ENCODE measurements at regions not wholly inside any gene's neighbourhood (a gene's known extent, or its start where the extent isn't known, plus 50 kb on each side); places are given as distances from the start of the nearest gene placed in this dataset.

DNA sequence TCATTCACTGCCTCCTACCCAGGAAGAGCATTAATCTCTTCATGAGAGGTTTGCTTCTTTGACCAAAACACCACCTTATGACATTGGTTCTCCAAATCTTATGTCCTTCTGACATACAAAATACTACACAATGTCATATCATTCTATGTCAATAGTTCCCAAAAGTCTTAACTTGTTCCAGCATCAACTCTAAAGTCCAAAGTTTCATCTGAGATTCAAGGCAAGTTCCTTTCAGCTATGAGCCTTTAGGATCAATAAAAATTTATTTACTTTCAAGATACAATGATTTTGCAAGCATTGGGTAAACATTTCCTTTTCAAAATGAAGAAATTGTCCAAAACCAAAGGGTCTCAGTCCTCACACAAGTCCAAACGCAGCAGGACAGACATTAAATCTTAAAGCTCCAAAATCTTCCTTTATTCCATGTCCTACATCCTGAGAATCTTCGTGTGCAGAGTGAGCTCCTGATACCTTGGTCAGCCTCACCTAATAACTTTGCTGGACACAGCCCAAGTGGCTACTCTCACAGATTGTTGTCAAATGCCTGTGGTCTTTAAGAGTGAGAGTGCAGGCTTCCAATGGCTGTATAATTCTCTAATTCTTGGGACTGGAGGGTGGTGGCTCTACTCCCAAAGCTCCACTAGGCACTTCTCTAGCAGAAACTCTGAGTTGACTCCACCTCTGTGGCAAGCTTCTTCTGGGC lies 1668.2 kb downstream of the HACE1 start:
- no peak overlapping the region for H3K23ac ChIP-seq (ENCODE audit: insufficient read length)
- DNase-seq (ENCODE audit: low read depth in 1 of 2, low spot score in 2 of 2) (no peak), FAIRE-seq (no peak)
- TF ChIP-seq EP300 (IDR thresholded peaks at IDR 0.05; ENCODE audit: borderline replicate concordance in 1 of 2, low read depth in 2 of 2, low read length in 2 of 2) (no peak), TEAD4 (IDR thresholded peaks at IDR 0.05; ENCODE audit: low read depth, low read length) (no peak), BCL11A (IDR thresholded peaks at IDR 0.05; ENCODE audit: low read depth in 2 of 2, low read length in 2 of 2) (no peak), YY1 (IDR thresholded peaks at IDR 0.05; ENCODE audit: low read depth, low read length) (no peak), SIRT6 (IDR thresholded peaks at IDR 0.05; ENCODE audit: low read length) (no peak), RBBP5 (IDR thresholded peaks at IDR 0.05; ENCODE audit: borderline replicate concordance, low read depth, low read length) (no peak), RNF2 (IDR thresholded peaks at IDR 0.05; ENCODE audit: borderline replicate concordance, low read depth, low read length, missing control alignments, poor library complexity, severe bottlenecking) (no peak), CBX8 (IDR thresholded peaks at IDR 0.05; ENCODE audit: borderline replicate concordance, low read depth, low read length) (no peak)
- no peak overlapping the region for H2BK12ac ChIP-seq (ENCODE audit: low read depth, low read length)
- H3K23me2 ChIP-seq (ENCODE audit: low read depth, low read length): no peaks in the 10 kb centered on the region
- no peak overlapping the region for H2BK20ac ChIP-seq (ENCODE audit: low read length)
- ChIA-PET CTCF (ENCODE audit: partially characterized antibody) (interaction anchor here (0.7 kb wide), 1 partner anchor 392 kb away, joined by 3 read pairs; no protein-coding TSS in a partner anchor), POLR2A (ENCODE audit: partially characterized antibody) (no interaction called here)
- H3K4ac ChIP-seq (replicated peaks; ENCODE audit: insufficient read length, low read depth, low read length): no peak overlapping the region
- H2BK5ac ChIP-seq (ENCODE audit: low read depth, low read length): no peak overlapping the region
- no peak overlapping the region for H4K8ac ChIP-seq (ENCODE audit: extremely low read depth, insufficient read depth, low read length)
- H3K27me3 ChIP-seq (replicated peaks in 1 of 4; ENCODE audit: control insufficient read depth in 3 of 4, extremely low read depth in 1 of 4, insufficient read depth in 3 of 4, low read length in 3 of 4): no peaks in the 10 kb centered on the region
- no peak overlapping the region for H4K91ac ChIP-seq (replicated peaks; ENCODE audit: insufficient read length, low read length)
- H3K18ac ChIP-seq (ENCODE audit: extremely low read depth, low read length): no peak overlapping the region
- no peaks in the 10 kb centered on the region for H3K79me2 ChIP-seq (ENCODE audit: control insufficient read depth in 1 of 2, insufficient read depth in 2 of 2, low read length in 2 of 2)
- no peaks in the 10 kb centered on the region for H3K79me1 ChIP-seq (ENCODE audit: low read depth, low read length)
- no peak overlapping the region for H2AFZ ChIP-seq (ENCODE audit: low read length)
- no peak overlapping the region for H3K4me3 ChIP-seq (ENCODE audit: extremely low read depth in 1 of 4, insufficient read depth in 2 of 4, low read depth in 3 of 4, low read length in 4 of 4)
- no peak overlapping the region for H3K27ac ChIP-seq (ENCODE audit: low read depth, low read length)
- H3K4me2 ChIP-seq (ENCODE audit: insufficient read depth in 1 of 2, low read depth in 2 of 2, low read length in 2 of 2): no peak overlapping the region
- no peaks in the 10 kb centered on the region for H3K36me3 ChIP-seq (ENCODE audit: control insufficient read depth in 2 of 4, insufficient read depth in 4 of 4, low read length in 3 of 4)
- H3K9me3 ChIP-seq (ENCODE audit: insufficient read depth in 2 of 2, low read depth in 1 of 2, low read length in 1 of 2): no peaks in the 10 kb centered on the region
- H4K5ac ChIP-seq (ENCODE audit: insufficient read length, low read depth, low read length): no peak overlapping the region
- no peaks in the 10 kb centered on the region for H3K4me1 ChIP-seq (replicated peaks in 1 of 4; ENCODE audit: control insufficient read depth in 3 of 4, insufficient read depth in 4 of 4, low read length in 3 of 4)
- no peak overlapping the region for H3K56ac ChIP-seq (replicated peaks; ENCODE audit: insufficient read length, low read depth, low read length)
- no peak overlapping the region for H3K14ac ChIP-seq (ENCODE audit: insufficient read length)
- WGBS, 2 experiments (ENCODE audit: extremely low coverage in 1 of 2, insufficient coverage in 1 of 2, insufficient read length in 1 of 2, insufficient replicate concordance in 2 of 2, low coverage in 1 of 2, low lambda C conversion rate in 2 of 2, missing lambda C conversion rate in 1 of 2): 91% methylated on average over 2 of the region's 2 CpGs; no CpG with 5 or more reads in 1 of the 2 experiments
- H4K20me1 ChIP-seq (replicated peaks in 1 of 2; ENCODE audit: control insufficient read depth in 1 of 2, insufficient read depth in 2 of 2, low read length in 2 of 2): no peaks in the 10 kb centered on the region
- H2BK15ac ChIP-seq (ENCODE audit: low read length): no peak overlapping the region
- no peak overlapping the region for H2AK5ac ChIP-seq (ENCODE audit: low read depth, low read length)
- no peak overlapping the region for H2BK120ac ChIP-seq (replicated peaks; ENCODE audit: low read depth, low read length)
- H3K9ac ChIP-seq (replicated peaks in 1 of 4; ENCODE audit: extremely low read depth in 1 of 4, low read depth in 3 of 4, low read length in 3 of 4): no peak overlapping the region

All from H1 (cell line).